NCI-H2171 treated with DMSO at 0.1 percent for 48 hours (cell line): ENCODE measurements at regions not wholly inside any gene's neighbourhood (a gene's known extent, or its start where the extent isn't known, plus 50 kb on each side); places are given as distances from the start of the nearest gene placed in this dataset.
A peak's percentile ranks its signal among the peaks of the same experiment; 100 is the strongest.

ENCODE experiments used
- DNase-seq: peaks from one replicate; lab custom pipeline; 2025; lab: John Stamatoyannopoulos, UW

- DNase-seq, result no peak
Observed at GRCh38 chr2:217271813-217272212, 411.9 kb upstream of the TNP1 start.

DNA sequence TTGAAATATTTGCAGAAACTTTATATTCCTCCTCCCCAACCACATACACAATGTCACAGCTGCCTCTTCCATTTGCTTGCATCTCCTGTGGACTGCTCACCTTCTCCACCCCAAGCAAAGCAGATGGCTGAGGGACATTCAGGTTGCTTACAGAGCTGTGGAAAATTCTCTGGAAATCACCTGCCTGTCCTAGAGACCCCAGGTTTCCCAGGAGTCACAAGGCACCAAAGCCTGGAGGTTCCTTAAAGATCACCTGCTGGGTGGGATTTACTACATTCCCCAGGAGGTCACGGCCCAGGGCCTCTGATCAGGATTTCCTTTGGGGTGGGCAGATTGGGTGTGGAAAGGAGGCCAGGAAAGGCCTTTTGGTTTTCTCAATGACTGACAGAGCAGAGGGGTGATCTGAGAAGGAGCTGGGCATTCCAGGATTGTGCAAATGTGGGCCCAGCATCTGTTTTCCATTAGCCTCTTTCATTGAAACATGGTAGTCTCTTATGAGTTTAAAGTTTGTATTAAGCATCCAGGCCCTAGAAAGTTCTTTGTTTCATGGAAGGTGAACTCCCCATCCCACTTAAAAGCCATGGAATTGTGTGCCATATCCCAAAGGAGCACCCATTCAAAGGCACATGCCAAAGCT, 410.7 kb upstream of the TNP1 start:
- no peak for DNase-seq

- no peak for DNase-seq
Observed at GRCh38 chr2:217269701-217270484, 410.0 kb upstream of the TNP1 start.

DNA sequence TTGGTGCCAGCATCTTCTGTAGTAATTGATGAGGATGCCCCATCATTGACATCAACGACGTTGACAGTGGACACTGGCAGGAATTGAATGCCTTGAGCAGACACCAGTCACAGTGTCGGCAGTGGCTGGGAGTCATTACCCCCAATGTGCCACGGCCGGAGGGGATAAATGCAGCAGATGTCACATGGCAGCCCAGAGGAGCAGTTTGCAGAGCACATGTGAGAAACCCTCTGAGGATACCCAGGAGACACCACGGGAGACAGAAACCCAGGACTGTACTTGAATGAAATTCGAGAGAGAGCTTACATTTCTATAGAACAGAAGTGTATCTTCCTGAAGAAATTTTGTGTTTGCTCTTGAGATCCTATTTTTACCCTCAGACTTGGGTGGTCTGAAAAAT, 409.1 kb upstream of the TNP1 start:
- no peak for DNase-seq

DNA sequence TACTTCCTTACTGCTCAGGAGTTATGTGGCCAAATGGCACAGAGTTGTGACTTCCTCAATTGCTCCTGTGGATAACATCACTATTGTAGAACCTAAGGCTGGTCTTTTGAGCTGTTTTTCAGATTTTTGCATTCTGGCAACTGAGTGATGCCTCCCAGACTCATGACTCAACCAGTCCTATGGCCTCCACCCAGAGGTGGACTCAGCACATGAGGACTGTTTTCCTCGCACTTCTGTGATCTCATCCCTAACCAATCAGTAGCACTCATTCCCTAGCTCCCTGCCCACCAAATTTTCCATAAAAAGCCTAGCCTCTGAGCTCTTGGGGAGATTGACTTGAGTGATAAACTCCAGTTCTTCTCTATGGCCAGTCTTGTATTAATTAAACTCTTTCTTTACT, 407.9 kb upstream of the TNP1 start:
- DNase-seq, result no peak

DNA sequence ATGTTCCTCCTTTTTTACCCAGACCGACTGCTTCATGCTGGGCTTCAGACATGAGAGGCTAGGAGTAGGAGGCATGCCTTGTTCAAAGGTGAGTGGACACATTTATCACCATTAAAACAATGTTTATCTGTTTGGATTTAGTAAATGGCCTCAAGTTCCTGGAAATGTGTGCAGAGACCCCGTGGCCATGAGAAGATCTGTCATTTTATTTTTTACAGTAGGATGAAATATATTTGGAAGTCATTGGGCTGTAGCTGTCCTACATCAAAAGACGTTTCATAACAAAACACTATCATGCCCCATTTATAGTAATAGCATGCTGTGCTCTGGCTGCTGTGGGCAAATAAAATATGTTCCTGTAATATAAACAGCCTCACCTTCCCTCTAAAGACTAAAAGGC, 403.9 kb upstream of the TNP1 start:
- DNase-seq, result no peak

DNA sequence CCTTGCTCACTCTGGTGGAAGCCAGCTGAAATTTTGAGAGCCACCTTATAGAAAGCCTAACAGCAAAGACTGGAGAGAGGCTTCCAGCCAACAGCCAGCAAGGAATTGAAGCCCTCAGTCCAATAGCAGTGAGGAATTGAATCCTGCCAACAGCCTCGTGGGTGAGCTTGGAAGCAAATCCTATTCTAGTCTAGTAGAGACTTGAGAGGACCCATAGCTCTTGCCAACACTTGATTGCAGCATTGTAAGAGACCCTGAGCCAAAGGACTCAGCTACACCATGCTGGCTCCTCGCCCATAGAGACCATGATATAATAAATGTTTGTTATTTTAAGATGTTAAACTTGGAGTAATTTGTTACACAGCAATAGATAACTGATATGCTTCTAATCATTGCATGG, 403.0 kb upstream of the TNP1 start:
- DNase-seq, result no peak

DNA sequence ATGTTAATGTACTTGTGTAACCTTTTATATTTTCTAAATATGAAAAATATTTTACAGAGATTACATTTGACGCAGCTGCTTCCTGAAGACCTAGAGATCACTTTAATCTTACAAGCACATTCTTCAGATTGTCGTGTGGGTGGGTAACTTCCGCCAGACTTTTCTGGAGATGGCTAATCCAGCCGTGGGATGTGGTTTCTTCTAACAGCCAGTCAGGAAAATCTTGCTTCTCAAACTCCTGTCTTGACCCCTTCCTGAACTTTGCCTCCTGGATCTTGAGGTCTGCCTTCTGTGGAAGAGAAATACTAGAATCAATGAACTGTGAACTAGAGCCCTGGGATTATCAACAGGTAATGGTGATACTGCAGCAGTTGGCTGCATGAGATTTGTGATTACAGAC, 401.6 kb upstream of the TNP1 start:
- DNase-seq, result peak; percentile 31

GRCh38 chr2:217260441-217261115, 400.7 kb upstream of the TNP1 start:
- no peak for DNase-seq

DNA sequence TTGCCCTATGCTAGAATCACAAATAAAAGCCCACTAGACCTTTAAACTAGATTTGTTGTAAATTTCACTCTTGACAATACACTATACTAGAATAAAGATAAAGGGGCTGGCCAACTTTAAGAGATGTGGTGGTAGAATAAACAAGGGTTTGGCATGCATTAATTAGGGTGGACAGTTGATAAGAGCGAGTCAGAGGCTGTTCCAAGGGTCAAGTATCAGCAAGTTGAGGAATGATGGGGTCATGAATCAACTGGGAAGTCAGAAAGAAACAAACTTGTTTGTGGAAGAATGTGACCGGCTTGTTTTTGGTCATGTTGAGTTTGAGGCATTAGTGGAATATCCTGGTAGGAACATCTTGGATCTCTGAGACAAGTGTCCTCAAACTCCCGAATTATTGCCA, 398.3 kb upstream of the TNP1 start:
- no peak for DNase-seq

DNA sequence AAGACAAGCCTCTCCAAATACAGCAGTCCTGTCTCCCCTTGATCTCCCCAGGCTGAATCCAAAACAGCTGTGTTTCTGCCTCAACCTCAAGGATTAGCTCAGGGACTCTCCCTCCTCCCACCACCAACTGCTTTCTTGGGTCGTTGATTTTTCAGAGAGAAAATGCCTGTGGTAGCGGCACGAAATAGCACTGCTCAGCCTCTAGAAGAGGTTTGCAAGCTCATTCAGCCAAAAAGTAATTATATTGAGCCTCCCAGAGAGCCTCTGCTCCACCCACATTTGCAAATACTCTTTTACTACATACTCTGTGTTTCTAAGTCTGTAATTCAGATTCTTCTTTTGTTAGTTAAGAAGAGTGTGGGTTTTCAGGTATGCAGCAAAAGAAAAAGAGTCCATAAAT, 396.4 kb upstream of the TNP1 start:
- no peak for DNase-seq

DNA sequence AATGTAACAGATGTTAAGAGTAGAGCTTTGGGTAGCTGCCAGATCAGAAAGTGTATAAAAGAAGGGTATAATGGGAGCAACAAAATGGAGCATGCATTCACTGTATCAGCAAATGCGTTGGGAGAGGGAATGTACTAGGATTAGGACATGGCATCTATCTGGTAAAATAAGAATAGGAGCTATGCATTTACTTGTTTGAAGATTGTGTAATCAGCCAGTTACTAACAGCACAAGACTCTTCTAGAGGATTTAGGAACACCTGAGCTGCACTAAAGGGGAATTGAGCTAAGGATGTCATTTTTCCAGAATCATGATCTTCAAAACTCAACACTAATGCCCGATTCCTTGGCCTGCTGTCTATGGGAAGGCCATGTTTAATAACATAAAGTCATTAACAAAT, 394.2 kb upstream of the TNP1 start:
- DNase-seq, result peak; percentile 88

GRCh38 chr2:217252181-217252580, 392.3 kb upstream of the TNP1 start:
- no peak for DNase-seq

GRCh38 chr2:217250013-217250524, 390.2 kb upstream of the TNP1 start:
- no peak for DNase-seq

DNA sequence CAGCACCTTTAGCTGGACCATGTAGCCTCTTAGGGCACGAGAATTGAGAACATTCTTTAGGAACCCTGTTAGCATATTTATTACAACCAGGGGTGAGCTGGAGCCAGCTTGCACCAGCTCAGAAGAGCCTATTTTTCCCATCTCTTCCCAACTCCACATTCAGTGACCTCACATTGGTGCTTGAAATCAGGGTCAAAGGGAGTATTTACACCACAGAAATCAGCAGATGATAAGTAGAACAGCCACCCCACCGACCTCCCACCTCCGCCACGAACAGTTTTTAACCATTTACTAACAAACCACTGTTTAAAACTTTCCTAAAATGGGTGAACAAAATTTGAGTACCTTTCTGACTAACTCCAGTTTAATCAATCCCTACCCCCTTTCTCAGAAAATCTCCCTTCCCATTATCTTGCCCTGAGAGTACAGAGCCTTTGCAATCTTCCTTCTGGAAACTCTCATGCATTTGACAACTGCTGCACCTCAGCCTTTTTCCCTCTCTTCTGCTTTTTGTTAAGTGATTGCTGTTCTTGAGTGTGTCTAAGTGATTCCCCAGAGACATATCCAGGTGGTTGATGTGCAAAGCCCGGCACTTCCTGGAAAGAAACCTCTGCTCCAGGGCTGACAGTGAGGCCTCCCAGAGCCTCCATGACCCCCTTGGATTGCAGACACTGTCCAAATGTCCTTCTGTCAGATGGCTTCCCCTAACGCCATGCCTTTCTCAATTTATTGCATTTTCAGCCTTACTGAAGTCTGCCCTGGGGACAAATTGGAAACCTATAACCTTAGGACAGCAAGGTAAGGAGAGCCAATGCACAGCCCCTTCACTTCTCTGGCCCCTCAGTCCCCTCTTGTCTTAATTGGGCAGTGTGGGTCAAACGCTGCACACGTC, 389.5 kb upstream of the TNP1 start:
- peak; percentile 81 for DNase-seq

GRCh38 chr2:217248312-217248935, 388.6 kb upstream of the TNP1 start:
- peak; percentile 95 for DNase-seq

- DNase-seq, result peak; percentile 46
Observed at GRCh38 chr2:217247476-217247875, 387.6 kb upstream of the TNP1 start.

GRCh38 chr2:217246108-217246507, 386.2 kb upstream of the TNP1 start:
- no peak for DNase-seq

DNA sequence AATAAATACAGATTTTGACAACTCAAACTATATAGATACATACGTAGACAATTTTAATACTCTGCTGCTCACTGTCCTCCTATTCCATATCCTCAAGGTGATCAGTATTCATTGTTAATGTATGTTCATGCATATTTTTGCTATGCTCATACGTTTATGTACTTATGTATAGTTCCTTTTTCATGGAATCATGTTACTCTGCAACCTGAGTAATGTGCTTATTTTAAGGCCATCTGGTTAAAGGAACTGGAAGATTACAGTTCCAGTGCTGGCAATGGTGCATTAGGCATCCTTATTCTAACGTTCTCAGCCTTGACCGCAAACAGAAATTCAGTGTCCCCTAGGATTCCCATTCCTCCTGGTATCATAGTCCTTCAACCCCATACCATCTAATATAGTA, 385.0 kb upstream of the TNP1 start:
- peak; percentile 66 for DNase-seq

DNA sequence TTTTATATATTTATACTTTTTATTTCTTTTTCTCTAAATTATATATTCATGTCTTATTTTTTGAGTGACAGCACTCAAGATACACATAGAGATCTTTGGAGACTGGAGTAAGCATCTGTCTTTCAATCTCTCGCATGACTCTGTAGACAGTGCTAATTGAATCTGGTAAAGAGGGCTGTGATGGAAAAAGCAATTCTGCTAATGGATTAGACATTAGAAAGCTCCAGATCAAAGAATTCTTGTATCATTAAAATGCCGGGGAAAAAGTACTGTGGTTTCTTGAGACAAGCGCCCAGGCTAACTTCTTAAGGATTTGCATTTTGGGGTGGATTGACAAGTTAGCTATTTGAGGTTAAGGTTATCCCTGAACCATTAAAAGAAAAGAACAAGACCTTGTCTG, 383.1 kb upstream of the TNP1 start:
- peak; percentile 9 for DNase-seq

DNA sequence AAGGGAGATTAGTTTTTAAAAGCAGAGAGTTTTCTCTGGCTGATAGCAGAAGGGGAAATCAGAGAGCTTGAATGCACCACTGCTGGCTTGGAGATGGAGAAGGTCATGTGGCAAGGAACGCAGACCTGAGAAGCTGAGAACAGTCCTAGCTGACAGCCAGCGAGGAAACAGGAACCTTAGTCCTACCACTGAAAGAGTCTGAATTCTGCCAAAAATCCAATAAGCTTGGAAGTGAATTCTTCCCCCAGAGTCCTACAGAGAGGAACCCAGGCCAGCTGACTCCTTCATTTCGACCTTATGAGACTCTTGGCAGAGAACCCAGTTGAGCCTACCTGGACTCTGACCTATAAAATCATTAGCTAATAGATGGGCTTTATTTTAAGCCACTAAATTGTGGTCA, 371.9 kb upstream of the TNP1 start:
- DNase-seq, result no peak

- no peak for DNase-seq
Observed at GRCh38 chr2:217231212-217231611, 371.3 kb upstream of the TNP1 start.
